Chondrocyte (in vitro differentiated cells): ENCODE measurements at regions not wholly inside any gene's neighbourhood (a gene's known extent, or its start where the extent isn't known, plus 50 kb on each side); places are given as distances from the start of the nearest gene placed in this dataset.

Source experiments
- DNase-seq: peaks from one replicate; pipeline ENCODE4 v3.0.0; 2021; ENCODE audit warnings: mixed read lengths, low spot score
- H3K27ac Mint-ChIP-seq: one replicate; pipeline ENCODE4 v1.8.0; 2021; ENCODE audit warnings: mild to moderate bottlenecking, moderate library complexity, mixed read lengths; ENCODE audit not compliant: unreplicated experiment
- H3K27me3 Mint-ChIP-seq: 2 replicates; pipeline ENCODE4 v1.8.0; 2021; ENCODE audit warnings: low read depth, mixed read lengths
- H3K36me3 Mint-ChIP-seq: 2 replicates; pipeline ENCODE4 v1.8.0; 2021; ENCODE audit warnings: low read depth, mixed read lengths
- H3K4me1 Mint-ChIP-seq: 2 replicates; pipeline ENCODE4 v1.8.0; 2021; ENCODE audit warnings: low read depth, mild to moderate bottlenecking, mixed read lengths
- H3K4me3 Mint-ChIP-seq: one replicate; pipeline ENCODE4 v1.8.0; 2021; ENCODE audit warnings: mild to moderate bottlenecking, moderate library complexity, mixed read lengths; ENCODE audit not compliant: unreplicated experiment
- H3K9me3 Mint-ChIP-seq: 2 replicates; pipeline ENCODE4 v1.8.0; 2021; ENCODE audit warnings: low read depth, mixed read lengths
- TF ChIP-seq, protein P1 (sequence below): fragments of 200-600 bp; sonication (generic); IDR thresholded peaks from 2 replicates; pipeline ENCODE4 v1.5.0; 2021; ENCODE audit warnings: antibody characterized with exemption, mild to moderate bottlenecking, moderate library complexity

DNA sequence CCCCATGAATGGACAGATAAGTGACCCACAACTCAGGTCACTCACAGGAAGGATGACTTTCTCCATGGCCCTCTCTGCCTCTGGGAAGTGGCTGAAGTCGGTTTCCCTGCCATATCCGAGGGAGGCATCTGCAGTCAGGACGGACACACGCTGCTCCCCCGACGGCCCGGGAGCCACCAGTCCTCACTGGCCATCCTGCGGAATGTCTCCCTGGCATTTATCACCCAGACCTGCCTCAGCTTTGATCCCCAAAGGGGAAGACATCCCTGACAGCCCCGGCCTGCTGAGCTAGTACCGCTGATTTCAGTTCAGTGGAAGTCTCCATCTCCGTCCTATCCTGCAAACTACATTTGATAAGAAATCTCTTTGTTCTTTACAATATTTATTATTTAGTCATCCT lies 339.5 kb upstream of the MKI67 start:
- Mint-ChIP-seq H3K27ac (no peak overlapping the region), H3K9me3 (peaks cover 12% of the 10 kb centered on the region), H3K36me3 (no peaks in the 10 kb centered on the region), H3K4me1 (no peaks in the 10 kb centered on the region), H3K27me3 (no peaks in the 10 kb centered on the region), H3K4me3 (no peak overlapping the region)
- TF ChIP-seq, protein P1, sequence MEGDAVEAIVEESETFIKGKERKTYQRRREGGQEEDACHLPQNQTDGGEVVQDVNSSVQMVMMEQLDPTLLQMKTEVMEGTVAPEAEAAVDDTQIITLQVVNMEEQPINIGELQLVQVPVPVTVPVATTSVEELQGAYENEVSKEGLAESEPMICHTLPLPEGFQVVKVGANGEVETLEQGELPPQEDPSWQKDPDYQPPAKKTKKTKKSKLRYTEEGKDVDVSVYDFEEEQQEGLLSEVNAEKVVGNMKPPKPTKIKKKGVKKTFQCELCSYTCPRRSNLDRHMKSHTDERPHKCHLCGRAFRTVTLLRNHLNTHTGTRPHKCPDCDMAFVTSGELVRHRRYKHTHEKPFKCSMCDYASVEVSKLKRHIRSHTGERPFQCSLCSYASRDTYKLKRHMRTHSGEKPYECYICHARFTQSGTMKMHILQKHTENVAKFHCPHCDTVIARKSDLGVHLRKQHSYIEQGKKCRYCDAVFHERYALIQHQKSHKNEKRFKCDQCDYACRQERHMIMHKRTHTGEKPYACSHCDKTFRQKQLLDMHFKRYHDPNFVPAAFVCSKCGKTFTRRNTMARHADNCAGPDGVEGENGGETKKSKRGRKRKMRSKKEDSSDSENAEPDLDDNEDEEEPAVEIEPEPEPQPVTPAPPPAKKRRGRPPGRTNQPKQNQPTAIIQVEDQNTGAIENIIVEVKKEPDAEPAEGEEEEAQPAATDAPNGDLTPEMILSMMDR, result no peak
- DNase-seq, result no peak

DNA sequence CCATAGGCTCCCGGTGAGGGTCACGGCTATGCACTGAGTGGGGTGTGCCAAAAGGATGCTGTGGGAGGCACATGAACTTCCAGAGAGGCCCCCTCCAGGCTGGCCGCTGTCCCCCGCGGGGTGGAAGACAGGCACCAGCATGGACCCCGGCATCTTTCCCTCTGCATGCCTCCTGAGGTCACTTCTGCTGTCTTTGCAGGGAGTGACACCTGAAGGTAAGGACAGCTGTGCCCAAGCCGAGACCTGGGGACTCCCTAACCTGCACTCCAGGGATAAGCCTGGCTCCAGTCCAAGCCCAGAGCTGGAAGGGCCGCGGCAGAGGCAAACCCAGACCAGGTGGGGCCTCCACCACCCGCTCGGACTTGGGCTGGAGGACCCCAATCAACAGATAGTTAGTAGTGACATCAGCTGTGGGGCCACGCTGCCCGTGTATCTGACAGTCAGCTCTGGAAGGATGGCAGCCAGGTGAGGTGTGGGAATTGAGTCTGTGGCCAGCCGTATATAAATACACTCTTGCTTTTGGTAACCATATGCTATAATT lies 340.7 kb upstream of the MKI67 start:
- H3K4me3 Mint-ChIP-seq, result no peak overlapping the region
- no peaks in the 10 kb centered on the region for H3K4me1 Mint-ChIP-seq
- TF ChIP-seq, protein P1, result no peak
- H3K9me3 Mint-ChIP-seq, result peaks cover 12% of the 10 kb centered on the region
- no peak for DNase-seq
- H3K27ac Mint-ChIP-seq, result no peak overlapping the region
- no peaks in the 10 kb centered on the region for H3K27me3 Mint-ChIP-seq
- no peaks in the 10 kb centered on the region for H3K36me3 Mint-ChIP-seq

DNA sequence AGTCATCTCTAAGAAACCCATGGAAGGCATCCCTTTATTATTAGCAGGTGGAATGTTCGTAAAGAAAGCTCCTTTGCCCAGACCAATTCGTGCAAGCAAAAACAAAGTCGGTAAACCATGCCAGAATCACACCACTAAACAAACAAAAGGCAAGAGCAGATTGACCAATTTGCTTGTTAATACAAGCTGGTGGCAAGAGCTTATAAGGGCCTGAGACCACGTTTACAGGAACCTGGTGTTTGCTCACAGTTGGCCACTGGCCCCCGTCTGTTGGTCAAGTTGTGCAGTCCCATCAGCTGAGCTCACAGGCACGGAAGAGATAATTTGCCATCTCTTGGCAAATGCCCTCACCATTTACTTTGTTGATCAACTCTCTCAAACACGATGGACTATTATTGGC lies 342.2 kb upstream of the MKI67 start:
- Mint-ChIP-seq H3K4me1 (no peaks in the 10 kb centered on the region), H3K27me3 (peaks cover 2% of the 10 kb centered on the region), H3K27ac (no peak overlapping the region), H3K9me3 (peaks cover 14% of the 10 kb centered on the region), H3K36me3 (no peaks in the 10 kb centered on the region), H3K4me3 (no peak overlapping the region)
- TF ChIP-seq, protein P1, result no peak
- DNase-seq, result no peak

- Mint-ChIP-seq H3K4me1 (no peaks in the 10 kb centered on the region), H3K27me3 (peaks cover 2% of the 10 kb centered on the region), H3K9me3 (peaks cover 14% of the 10 kb centered on the region), H3K27ac (no peak overlapping the region), H3K4me3 (no peak overlapping the region), H3K36me3 (no peaks in the 10 kb centered on the region)
- DNase-seq, result no peak
- TF ChIP-seq, protein P1, result no peak
Measured at GRCh38 chr10:128469515-128469914, 343.3 kb upstream of the MKI67 start.

- Mint-ChIP-seq H3K4me1 (no peaks in the 10 kb centered on the region), H3K9me3 (peaks cover 11% of the 10 kb centered on the region), H3K4me3 (no peak overlapping the region), H3K36me3 (no peaks in the 10 kb centered on the region), H3K27me3 (peaks cover 2% of the 10 kb centered on the region), H3K27ac (no peak overlapping the region)
- DNase-seq, result no peak
- TF ChIP-seq, protein P1, result no peak
Measured at GRCh38 chr10:128470321-128470965, 344.2 kb upstream of the MKI67 start.
